C4-2B (cell line): ENCODE measurements at regions not wholly inside any gene's neighbourhood (a gene's known extent, or its start where the extent isn't known, plus 50 kb on each side); places are given as distances from the start of the nearest gene placed in this dataset.

Experiments
- CTCF ChIP-seq: fragments of 450-650 bp; conservative IDR thresholded peaks from 2 replicates; pipeline ENCODE4 v1.5.1; 2017; ENCODE audit warnings: mild to moderate bottlenecking
- ZFX ChIP-seq: fragments of 450-650 bp; IDR thresholded peaks from 2 replicates; pipeline ENCODE4 v1.6.1; 2017

- TF ChIP-seq CTCF, result no peak
- TF ChIP-seq ZFX, result no peak
Observed at GRCh38 chr4:111957116-111957515, 188.1 kb upstream of the FAM241A start.
